Astrocyte (in vitro differentiated cells and primary cell): ENCODE measurements at regions not wholly inside any gene's neighbourhood (a gene's known extent, or its start where the extent isn't known, plus 50 kb on each side); places are given as distances from the start of the nearest gene placed in this dataset.

Source experiments
- DNase-seq: peaks from one replicate; pipeline ENCODE4 v3.0.0-alpha.2; 2010; ENCODE audit warnings: low read depth
- FAIRE-seq: peaks from 2 replicates; lab custom pipeline; 2011; peaks lifted over from hg19 to GRCh38; lab: Jason Lieb, UNC
- H2AFZ ChIP-seq: 2 replicates; pipeline ENCODE4 v1.6.0; 2012; ENCODE audit warnings: low read depth, low read length, inconsistent platforms
- H3K27ac ChIP-seq: 2 replicates; pipeline ENCODE4 v1.5.1; 2011; ENCODE audit warnings: low read depth, low read length, inconsistent platforms
- H3K27me3 ChIP-seq: 2 replicates; pipeline ENCODE4 v1.6.0; 2011; ENCODE audit warnings: low read length, inconsistent platforms; ENCODE audit not compliant: insufficient read depth
- H3K36me3 ChIP-seq: 2 replicates; pipeline ENCODE4 v1.5.1; 2011; ENCODE audit warnings: low read length, inconsistent platforms; ENCODE audit not compliant: insufficient read depth
- H3K4me1 ChIP-seq: 2 replicates; pipeline ENCODE4 v1.5.1; 2011; ENCODE audit warnings: low read length, inconsistent platforms; ENCODE audit not compliant: insufficient read depth
- H3K4me2 ChIP-seq: 2 replicates; pipeline ENCODE4 v1.6.0; 2012; ENCODE audit warnings: low read length, inconsistent platforms
- H3K4me3 ChIP-seq: 2 replicates; pipeline ENCODE4 v1.5.1; 2011; ENCODE audit warnings: low read depth, mild to moderate bottlenecking, low read length, inconsistent platforms; ENCODE audit not compliant: insufficient read depth
- H3K79me2 ChIP-seq: 2 replicates; pipeline ENCODE4 v1.6.0; 2012; ENCODE audit warnings: mild to moderate bottlenecking, low read length, inconsistent platforms; ENCODE audit not compliant: insufficient read depth
- H3K9ac ChIP-seq: 2 replicates; pipeline ENCODE4 v1.6.0; 2012; ENCODE audit warnings: mild to moderate bottlenecking, low read length, inconsistent platforms
- H3K9me3 ChIP-seq: 2 replicates; pipeline ENCODE4 v1.5.1; 2012; ENCODE audit warnings: low read depth, mild to moderate bottlenecking, low read length, inconsistent platforms; ENCODE audit not compliant: insufficient read depth
- H4K20me1 ChIP-seq: 2 replicates; pipeline ENCODE4 v1.6.0; 2012; ENCODE audit warnings: low read length, inconsistent platforms; ENCODE audit not compliant: insufficient read depth
- H3K27ac Mint-ChIP-seq: one replicate; pipeline ENCODE4 v1.8.0; 2021; ENCODE audit warnings: mild to moderate bottlenecking, mixed read lengths; ENCODE audit not compliant: unreplicated experiment
- H3K27me3 Mint-ChIP-seq: one replicate; pipeline ENCODE4 v1.8.0; 2021; ENCODE audit warnings: low read depth, mixed read lengths; ENCODE audit not compliant: unreplicated experiment
- H3K36me3 Mint-ChIP-seq: one replicate; pipeline ENCODE4 v1.8.0; 2021; ENCODE audit warnings: low read depth, mixed read lengths; ENCODE audit not compliant: unreplicated experiment
- H3K4me1 Mint-ChIP-seq: one replicate; pipeline ENCODE4 v1.8.0; 2021; ENCODE audit warnings: low read depth, mixed read lengths; ENCODE audit not compliant: unreplicated experiment
- H3K4me3 Mint-ChIP-seq: one replicate; pipeline ENCODE4 v1.8.0; 2021; ENCODE audit warnings: mild to moderate bottlenecking, moderate library complexity, mixed read lengths; ENCODE audit not compliant: unreplicated experiment
- H3K9me3 Mint-ChIP-seq: one replicate; pipeline ENCODE4 v1.8.0; 2021; ENCODE audit warnings: mild to moderate bottlenecking, mixed read lengths; ENCODE audit not compliant: unreplicated experiment
- CTCF ChIP-seq: IDR thresholded peaks from 2 replicates; pipeline ENCODE4 v1.5.1; 2011; ENCODE audit warnings: low read depth, mild to moderate bottlenecking, inconsistent platforms, low read length, moderate library complexity; ENCODE audit not compliant: insufficient read depth
- EZH2 ChIP-seq: IDR thresholded peaks from 2 replicates; pipeline ENCODE4 v1.6.1; 2012; ENCODE audit warnings: mild to moderate bottlenecking, low read length, inconsistent platforms; ENCODE audit not compliant: insufficient read depth

GRCh38 chr9:126051446-126052130 lies 275.0 kb upstream of the MVB12B start:
- TF ChIP-seq CTCF, result no peak
- no peak for TF ChIP-seq EZH2
- Histone ChIP-seq H3K36me3 (no peaks in the 10 kb centered on the region), H2AFZ (no peak overlapping the region), H4K20me1 (no peaks in the 10 kb centered on the region), H3K79me2 (no peaks in the 10 kb centered on the region), H3K9ac (no peak overlapping the region), H3K4me3 (no peak overlapping the region), H3K9me3 (no peaks in the 10 kb centered on the region), H3K27ac (no peak overlapping the region), H3K27me3 (peaks cover 25% of the 10 kb centered on the region), H3K4me1 (peaks cover 7% of the 10 kb centered on the region), H3K4me2 (no peak overlapping the region)
- H3K4me1 Mint-ChIP-seq, result peaks cover 7% of the 10 kb centered on the region
- H3K4me3 Mint-ChIP-seq, result no peak overlapping the region
- H3K36me3 Mint-ChIP-seq, result no peaks in the 10 kb centered on the region
- DNase-seq (no peak), FAIRE-seq (no peak)
- H3K27ac Mint-ChIP-seq, result no peak overlapping the region
- H3K27me3 Mint-ChIP-seq, result peaks cover 27% of the 10 kb centered on the region
- no peaks in the 10 kb centered on the region for H3K9me3 Mint-ChIP-seq

GRCh38 chr9:126052791-126053190 lies 273.8 kb upstream of the MVB12B start:
- Histone ChIP-seq H3K9ac (no peak overlapping the region), H3K9me3 (no peaks in the 10 kb centered on the region), H3K36me3 (no peaks in the 10 kb centered on the region), H3K4me3 (no peak overlapping the region), H3K79me2 (no peaks in the 10 kb centered on the region), H2AFZ (no peak overlapping the region), H3K4me2 (no peak overlapping the region), H3K27ac (no peak overlapping the region), H3K27me3 (peaks cover 29% of the 10 kb centered on the region), H3K4me1 (peaks cover 7% of the 10 kb centered on the region), H4K20me1 (no peaks in the 10 kb centered on the region)
- no peaks in the 10 kb centered on the region for H3K36me3 Mint-ChIP-seq
- H3K4me1 Mint-ChIP-seq, result peaks cover 6% of the 10 kb centered on the region
- H3K27me3 Mint-ChIP-seq, result peaks cover 27% of the 10 kb centered on the region
- TF ChIP-seq CTCF (no peak), EZH2 (no peak)
- H3K27ac Mint-ChIP-seq, result no peak overlapping the region
- no peaks in the 10 kb centered on the region for H3K9me3 Mint-ChIP-seq
- no peak overlapping the region for H3K4me3 Mint-ChIP-seq
- DNase-seq (no peak), FAIRE-seq (no peak)

DNA sequence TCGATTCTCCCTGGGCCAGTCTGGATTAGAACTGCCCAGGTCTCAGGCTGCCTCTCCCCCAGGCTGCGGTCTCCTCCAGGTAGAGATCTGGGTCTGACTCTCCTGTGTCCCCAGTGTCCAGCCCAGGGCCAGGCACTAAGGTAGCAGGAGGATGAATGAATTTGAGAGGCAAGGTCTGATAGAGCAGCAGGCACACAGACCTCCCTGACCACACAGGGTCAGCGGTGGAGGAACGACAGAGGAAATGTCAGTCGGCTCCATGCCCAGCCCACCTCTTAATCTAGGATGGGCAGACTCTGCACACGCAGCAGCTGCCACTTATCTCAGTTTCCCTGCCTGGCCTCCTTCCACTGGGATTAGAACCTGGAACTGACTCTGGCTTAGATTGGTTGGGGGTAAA lies 272.7 kb upstream of the MVB12B start:
- DNase-seq (no peak), FAIRE-seq (no peak)
- H4K20me1 ChIP-seq, result no peaks in the 10 kb centered on the region
- H3K9me3 ChIP-seq, result no peaks in the 10 kb centered on the region
- TF ChIP-seq CTCF (no peak), EZH2 (no peak)
- no peak overlapping the region for H3K4me3 ChIP-seq
- Mint-ChIP-seq H3K27ac (no peak overlapping the region), H3K36me3 (no peaks in the 10 kb centered on the region), H3K27me3 (peaks cover 31% of the 10 kb centered on the region), H3K4me3 (no peak overlapping the region), H3K4me1 (peaks cover 5% of the 10 kb centered on the region), H3K9me3 (no peaks in the 10 kb centered on the region)
- no peak overlapping the region for H3K4me2 ChIP-seq
- no peaks in the 10 kb centered on the region for H3K36me3 ChIP-seq
- peaks cover 40% of the 10 kb centered on the region for H3K27me3 ChIP-seq
- H3K27ac ChIP-seq, result no peak overlapping the region
- H2AFZ ChIP-seq, result no peak overlapping the region
- peaks cover 7% of the 10 kb centered on the region for H3K4me1 ChIP-seq
- H3K79me2 ChIP-seq, result no peaks in the 10 kb centered on the region
- no peak overlapping the region for H3K9ac ChIP-seq
